ENCODE measurements at regions not wholly inside any gene's neighbourhood (a gene's known extent, or its start where the extent isn't known, plus 50 kb on each side); places are given as distances from the start of the nearest gene placed in this dataset.

GRCh38 chr10:113402602-113403001, 150.3 kb upstream of the HABP2 start:
- ChIA-PET CTCF (ENCODE audit: unreplicated experiment) (no interaction called here), POLR2A (no interaction called here)
- DNase-seq (ENCODE audit: low spot score), result no peak
- Histone ChIP-seq H3K36me3 (ENCODE audit: insufficient read depth, low read length) (no peaks in the 10 kb centered on the region), H3K4me2 (ENCODE audit: low read length) (no peak overlapping the region), H3K9me2 (ENCODE audit: insufficient read depth, low read length) (no peaks in the 10 kb centered on the region), H3K9me3 (ENCODE audit: low read length) (no peaks in the 10 kb centered on the region), H3K4me1 (ENCODE audit: insufficient read depth, low read length, poor library complexity, severe bottlenecking) (no peaks in the 10 kb centered on the region), H3K27ac (ENCODE audit: low read depth, low read length, poor library complexity, severe bottlenecking) (no peak overlapping the region), H2AFZ (ENCODE audit: low read length) (no peak overlapping the region), H3K79me2 (ENCODE audit: insufficient read depth, low read depth, low read length) (no peaks in the 10 kb centered on the region), H4K20me1 (ENCODE audit: insufficient read depth, low read length) (no peaks in the 10 kb centered on the region), H3K4me3 (ENCODE audit: low read depth, low read length, poor library complexity, severe bottlenecking) (no peak overlapping the region)
- BruUV-seq (replicated peaks), result no TSS peak
- TF ChIP-seq EZH2phosphoT487 (IDR thresholded peaks at IDR 0.05; ENCODE audit: borderline replicate concordance, low read depth, low read length) (no peak), CTCF (conservative IDR thresholded peaks at IDR 0.05; ENCODE audit: low read length) (no peak)
- intact Hi-C loops (cut with micrococcal nuclease; ENCODE audit: unreplicated experiment), result no loop called here

- Histone ChIP-seq H3K27ac (ENCODE audit: low read depth, low read length, poor library complexity, severe bottlenecking) (no peak overlapping the region), H3K79me2 (ENCODE audit: insufficient read depth, low read depth, low read length) (no peaks in the 10 kb centered on the region), H3K9me2 (ENCODE audit: insufficient read depth, low read length) (no peaks in the 10 kb centered on the region), H3K9me3 (ENCODE audit: low read length) (no peaks in the 10 kb centered on the region), H4K20me1 (ENCODE audit: insufficient read depth, low read length) (no peaks in the 10 kb centered on the region), H3K4me1 (ENCODE audit: insufficient read depth, low read length, poor library complexity, severe bottlenecking) (no peaks in the 10 kb centered on the region), H3K4me3 (ENCODE audit: low read depth, low read length, poor library complexity, severe bottlenecking) (no peak overlapping the region), H2AFZ (ENCODE audit: low read length) (no peak overlapping the region), H3K4me2 (ENCODE audit: low read length) (no peak overlapping the region), H3K36me3 (ENCODE audit: insufficient read depth, low read length) (no peaks in the 10 kb centered on the region)
- intact Hi-C loops (cut with micrococcal nuclease; ENCODE audit: unreplicated experiment), result no loop called here
- no TSS peak for BruUV-seq (replicated peaks)
- DNase-seq (ENCODE audit: low spot score), result no peak
- TF ChIP-seq CTCF (conservative IDR thresholded peaks at IDR 0.05; ENCODE audit: low read length) (no peak), EZH2phosphoT487 (IDR thresholded peaks at IDR 0.05; ENCODE audit: borderline replicate concordance, low read depth, low read length) (no peak)
- POLR2A ChIA-PET, result no interaction called here
- CTCF ChIA-PET (ENCODE audit: unreplicated experiment), result no interaction called here
Observed at GRCh38 chr10:113407218-113407617, 145.6 kb upstream of the HABP2 start.

- POLR2A ChIA-PET, result no interaction called here
- Histone ChIP-seq H2AFZ (ENCODE audit: low read length) (no peak overlapping the region), H3K4me3 (ENCODE audit: low read depth, low read length, poor library complexity, severe bottlenecking) (no peak overlapping the region), H3K9me2 (ENCODE audit: insufficient read depth, low read length) (no peaks in the 10 kb centered on the region), H3K79me2 (ENCODE audit: insufficient read depth, low read depth, low read length) (no peaks in the 10 kb centered on the region), H3K36me3 (ENCODE audit: insufficient read depth, low read length) (no peaks in the 10 kb centered on the region), H3K9me3 (ENCODE audit: low read length) (no peaks in the 10 kb centered on the region), H3K4me1 (ENCODE audit: insufficient read depth, low read length, poor library complexity, severe bottlenecking) (no peaks in the 10 kb centered on the region), H4K20me1 (ENCODE audit: insufficient read depth, low read length) (no peaks in the 10 kb centered on the region), H3K4me2 (ENCODE audit: low read length) (no peak overlapping the region), H3K27ac (ENCODE audit: low read depth, low read length, poor library complexity, severe bottlenecking) (no peak overlapping the region)
- TF ChIP-seq CTCF (conservative IDR thresholded peaks at IDR 0.05; ENCODE audit: low read length) (no peak), EZH2phosphoT487 (IDR thresholded peaks at IDR 0.05; ENCODE audit: borderline replicate concordance, low read depth, low read length) (no peak)
- DNase-seq (ENCODE audit: low spot score), result no peak
- CTCF ChIA-PET (ENCODE audit: unreplicated experiment), result no interaction called here
- BruUV-seq (replicated peaks), result no TSS peak
- intact Hi-C loops (cut with micrococcal nuclease; ENCODE audit: unreplicated experiment), result no loop called here
Observed at GRCh38 chr10:113409175-113409574, 143.7 kb upstream of the HABP2 start.
